ENCODE measurements at regions not wholly inside any gene's neighbourhood (a gene's known extent, or its start where the extent isn't known, plus 50 kb on each side); places are given as distances from the start of the nearest gene placed in this dataset.
"Not testable (repeated sequence)": the region's sequence is repeated elsewhere in the genome, so short reads cannot be mapped to it uniquely, and the experiment has no call there.

DNA sequence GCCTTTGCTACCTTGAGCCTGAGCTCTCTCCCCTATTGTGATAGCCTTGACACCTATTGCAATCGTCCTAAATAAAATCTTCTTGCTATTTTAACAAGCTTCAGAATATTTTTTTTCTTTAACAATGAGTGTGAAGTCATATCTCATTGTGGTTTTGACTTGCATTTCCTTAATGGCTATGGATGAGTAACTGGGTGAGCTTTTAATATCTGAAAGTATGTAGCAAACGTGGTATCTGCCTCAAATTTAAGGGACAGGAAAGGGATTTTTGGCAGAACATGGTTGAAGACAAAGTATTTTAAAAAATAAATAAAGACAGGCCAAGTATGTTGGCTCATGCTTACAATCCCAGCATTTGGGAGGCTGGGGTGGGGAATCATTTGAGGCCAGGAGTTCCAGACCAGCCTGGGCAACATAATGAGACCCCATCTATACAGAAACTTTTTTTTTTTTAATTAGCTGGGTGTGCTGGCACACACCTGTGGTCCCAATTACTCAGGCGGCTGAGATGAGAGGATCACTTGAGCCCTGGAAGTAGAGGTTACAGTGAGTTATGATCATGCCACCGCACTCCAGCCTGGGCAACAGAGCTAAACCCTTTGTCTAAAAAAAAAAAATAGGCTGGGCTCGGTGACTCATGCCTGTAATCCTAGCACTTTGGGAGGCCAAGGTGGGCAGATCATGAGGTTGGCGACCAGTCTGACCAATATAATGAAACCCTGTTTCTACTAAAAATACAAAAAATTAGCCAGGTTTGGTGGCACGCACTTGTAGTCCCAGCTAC, 319.3 kb upstream of the NRP1 start:
- in situ Hi-C loops (cut with HindIII; ENCODE audit: low sequenced_read_pairs) = no loop called here
- peak; percentile 22 for DNase-seq (ENCODE audit: low read depth)
- TF ChIP-seq, protein P1, sequence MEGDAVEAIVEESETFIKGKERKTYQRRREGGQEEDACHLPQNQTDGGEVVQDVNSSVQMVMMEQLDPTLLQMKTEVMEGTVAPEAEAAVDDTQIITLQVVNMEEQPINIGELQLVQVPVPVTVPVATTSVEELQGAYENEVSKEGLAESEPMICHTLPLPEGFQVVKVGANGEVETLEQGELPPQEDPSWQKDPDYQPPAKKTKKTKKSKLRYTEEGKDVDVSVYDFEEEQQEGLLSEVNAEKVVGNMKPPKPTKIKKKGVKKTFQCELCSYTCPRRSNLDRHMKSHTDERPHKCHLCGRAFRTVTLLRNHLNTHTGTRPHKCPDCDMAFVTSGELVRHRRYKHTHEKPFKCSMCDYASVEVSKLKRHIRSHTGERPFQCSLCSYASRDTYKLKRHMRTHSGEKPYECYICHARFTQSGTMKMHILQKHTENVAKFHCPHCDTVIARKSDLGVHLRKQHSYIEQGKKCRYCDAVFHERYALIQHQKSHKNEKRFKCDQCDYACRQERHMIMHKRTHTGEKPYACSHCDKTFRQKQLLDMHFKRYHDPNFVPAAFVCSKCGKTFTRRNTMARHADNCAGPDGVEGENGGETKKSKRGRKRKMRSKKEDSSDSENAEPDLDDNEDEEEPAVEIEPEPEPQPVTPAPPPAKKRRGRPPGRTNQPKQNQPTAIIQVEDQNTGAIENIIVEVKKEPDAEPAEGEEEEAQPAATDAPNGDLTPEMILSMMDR (IDR thresholded peaks at IDR 0.05; ENCODE audit: low read depth, low read length, missing control alignments) = no peak
- H3K4me3 ChIP-seq (ENCODE audit: low read depth, low read length) = no peak overlapping the region

DNA sequence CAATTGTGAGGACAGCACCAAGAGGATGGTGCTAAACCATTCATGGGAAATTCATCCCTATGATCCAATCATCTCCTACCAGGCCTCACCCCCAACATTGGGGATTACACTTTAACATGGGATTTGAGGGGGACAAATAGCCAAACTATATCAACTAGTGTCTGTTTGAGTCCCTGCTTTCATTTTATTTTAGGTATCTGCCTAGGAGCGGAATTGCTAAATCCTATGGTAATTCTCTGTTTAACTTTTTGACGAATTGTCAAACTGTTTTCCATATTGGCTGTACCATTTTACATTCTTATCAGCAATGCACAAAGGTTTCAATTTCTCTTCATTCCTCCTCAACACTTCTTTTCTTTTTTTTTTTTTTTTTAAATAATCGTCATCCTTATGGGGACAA, 318.4 kb upstream of the NRP1 start:
- in situ Hi-C loops (cut with HindIII; ENCODE audit: low sequenced_read_pairs) = no loop called here

DNA sequence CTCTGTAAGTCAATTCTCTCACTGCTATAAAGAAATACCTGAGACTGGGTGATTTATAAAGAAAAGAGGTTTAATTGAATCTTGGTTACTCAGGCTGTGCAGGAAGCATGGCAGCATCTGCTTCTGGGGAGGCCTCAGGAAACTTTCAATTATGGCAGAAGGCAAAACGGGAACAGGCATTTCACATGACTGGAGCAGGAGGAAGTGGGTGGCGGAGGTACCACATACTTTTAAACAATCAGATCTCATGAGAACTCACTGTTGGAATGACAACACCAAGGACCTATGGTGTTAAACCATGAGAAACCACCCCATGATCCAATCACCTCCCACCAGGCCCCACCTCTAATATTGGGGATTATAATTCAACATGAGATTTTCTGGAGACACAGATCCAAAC, 315.7 kb upstream of the NRP1 start:
- DNase-seq (ENCODE audit: low read depth); H3K4me3 ChIP-seq (ENCODE audit: low read depth, low read length); in situ Hi-C loops (cut with HindIII; ENCODE audit: low sequenced_read_pairs): not testable (repeated sequence)

More for the DNA sequence above, 318.4 kb upstream of the NRP1 start:
- H3K4me3 ChIP-seq (ENCODE audit: low read depth, low read length) = no peak overlapping the region
- TF ChIP-seq, protein P1 (IDR thresholded peaks at IDR 0.05; ENCODE audit: low read depth, low read length, missing control alignments) = no peak
- no peak for DNase-seq (ENCODE audit: low read depth)

DNA sequence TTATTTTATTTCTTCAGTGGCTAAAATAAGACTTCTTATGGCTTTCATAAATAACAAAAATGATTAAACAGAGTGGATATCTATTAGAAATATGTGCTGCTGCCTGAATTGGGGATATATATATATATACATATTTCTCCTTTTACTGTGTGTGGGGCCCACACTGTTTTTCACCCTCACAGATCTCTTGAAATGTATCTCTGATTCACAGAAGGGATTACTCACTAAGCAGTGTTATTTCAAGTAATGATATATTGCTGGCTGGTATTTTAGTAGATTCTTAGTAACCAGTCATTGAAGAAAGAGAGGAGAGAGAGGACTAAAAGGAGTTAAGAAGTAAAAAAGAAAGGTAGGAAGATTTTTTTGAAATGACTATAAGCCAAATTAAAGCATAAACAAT, 308.6 kb upstream of the NRP1 start:
- no peak for DNase-seq (ENCODE audit: low read depth)
- no peak overlapping the region for H3K4me3 ChIP-seq (ENCODE audit: low read depth, low read length)
- TF ChIP-seq, protein P1 (IDR thresholded peaks at IDR 0.05; ENCODE audit: low read depth, low read length, missing control alignments) = no peak
- in situ Hi-C loops (cut with HindIII; ENCODE audit: low sequenced_read_pairs) = no loop called here

DNA sequence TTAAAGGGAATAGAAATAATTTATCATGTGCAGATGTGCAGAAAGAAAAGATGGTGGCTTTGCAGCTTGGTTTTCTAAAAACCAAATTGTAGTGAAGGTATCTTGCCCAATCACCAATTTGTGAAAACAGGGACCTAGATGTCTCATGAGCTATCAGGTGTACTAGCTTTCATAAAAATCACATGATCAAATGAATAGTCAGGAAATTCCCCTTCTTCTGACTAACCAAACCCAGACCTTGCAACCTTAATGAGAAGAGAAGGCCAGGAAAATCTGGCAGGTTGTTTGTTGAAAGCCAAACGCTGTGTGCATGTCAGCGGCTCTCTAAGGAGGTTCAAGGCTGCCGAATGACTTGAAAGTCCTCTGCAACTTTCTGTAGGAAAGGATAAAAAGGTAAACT, 304.4 kb upstream of the NRP1 start:
- in situ Hi-C loops (cut with HindIII; ENCODE audit: low sequenced_read_pairs) = no loop called here
- DNase-seq (ENCODE audit: low read depth) = no peak
- TF ChIP-seq, protein P1 (IDR thresholded peaks at IDR 0.05; ENCODE audit: low read depth, low read length, missing control alignments) = no peak
- no peak overlapping the region for H3K4me3 ChIP-seq (ENCODE audit: low read depth, low read length)

DNA sequence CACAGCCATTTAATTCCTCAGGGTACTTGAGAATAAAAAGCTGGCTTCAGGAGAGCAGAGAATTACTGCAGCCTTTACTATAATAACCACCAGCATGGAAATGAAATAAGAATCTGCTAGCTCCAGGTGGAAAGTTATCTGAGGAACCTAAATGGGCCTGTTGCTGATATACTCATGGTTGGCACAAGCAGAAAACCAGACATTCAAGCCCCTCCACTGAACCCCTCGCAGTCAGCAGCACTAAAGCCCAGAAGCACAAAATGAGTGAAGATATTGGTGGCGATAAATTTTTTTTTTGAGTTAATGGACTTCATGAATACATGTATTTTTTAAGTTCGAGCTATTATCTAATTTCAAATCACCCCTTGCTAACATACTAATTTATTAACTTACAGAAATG, 303.9 kb upstream of the NRP1 start:
- no peak overlapping the region for H3K4me3 ChIP-seq (ENCODE audit: low read depth, low read length)
- in situ Hi-C loops (cut with HindIII; ENCODE audit: low sequenced_read_pairs) = no loop called here
- DNase-seq (ENCODE audit: low read depth) = no peak
- TF ChIP-seq, protein P1 (IDR thresholded peaks at IDR 0.05; ENCODE audit: low read depth, low read length, missing control alignments) = no peak

DNA sequence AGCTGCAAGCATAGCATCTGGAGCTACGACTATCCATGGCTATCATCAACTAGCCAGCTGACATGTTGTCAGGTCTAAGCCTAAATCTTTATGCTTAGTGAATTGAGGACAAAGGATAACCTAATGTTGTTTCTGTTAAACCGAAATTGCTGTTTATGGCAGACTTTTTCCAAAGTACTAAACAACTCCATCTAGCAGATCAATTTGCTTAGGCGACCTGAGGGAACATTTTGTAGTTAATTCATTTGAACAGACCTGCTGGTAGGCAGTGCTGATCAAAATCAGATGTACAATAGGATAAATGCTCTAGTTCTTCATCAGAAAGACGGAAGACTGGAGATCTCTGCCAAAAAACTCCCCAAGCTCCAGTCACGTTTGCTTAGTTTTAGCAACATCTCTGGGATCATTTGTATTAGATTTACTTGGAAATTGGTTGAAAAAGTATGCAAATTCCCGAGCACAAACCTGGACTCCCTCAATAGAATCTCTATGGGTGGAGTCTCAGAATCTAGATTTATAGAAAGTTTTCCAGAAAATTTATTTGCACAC, 301.6 kb upstream of the NRP1 start:
- in situ Hi-C loops (cut with HindIII; ENCODE audit: low sequenced_read_pairs) = no loop called here
- TF ChIP-seq, protein P1 (IDR thresholded peaks at IDR 0.05; ENCODE audit: low read depth, low read length, missing control alignments) = no peak
- DNase-seq (ENCODE audit: low read depth) = no peak
- no peak overlapping the region for H3K4me3 ChIP-seq (ENCODE audit: low read depth, low read length)

Measured in astrocyte of the cerebellum (primary cell).